Activated B cell treated with CpG ODN at 0.5 μM for 24 hours (primary cell): ENCODE measurements at regions not wholly inside any gene's neighbourhood (a gene's known extent, or its start where the extent isn't known, plus 50 kb on each side); places are given as distances from the start of the nearest gene placed in this dataset.
A peak's percentile ranks its signal among the peaks of the same experiment; 100 is the strongest.

ENCODE experiments used
- ATAC-seq: fragments of 200-7000 bp; cut with Tn5 transposase; one replicate; pipeline ENCODE4 v1.10.0; 2021; ENCODE audit warnings: low read depth, mild to moderate bottlenecking, moderate library complexity
- CTCF ChIA-PET: fragments of 350-600 bp; sonication (Branson Sonifier 250); formaldehyde crosslinking; loops from one replicate; lab custom pipeline; 2021; ENCODE audit warnings: antibody characterized with exemption; lab: Charles Lee
- POLR2A ChIA-PET: fragments of 350-600 bp; sonication (Branson Sonifier 250); formaldehyde crosslinking; loops from one replicate; lab custom pipeline; 2021; ENCODE audit warnings: antibody characterized with exemption; lab: Charles Lee
- DNase-seq: peaks from one replicate; pipeline ENCODE4 v3.0.0; 2022
- H3K27ac Mint-ChIP-seq: one replicate; pipeline ENCODE4 v1.8.0; 2020; ENCODE audit warnings: mixed read lengths
- H3K27me3 Mint-ChIP-seq: one replicate; pipeline ENCODE4 v1.8.0; 2021; ENCODE audit warnings: mixed read lengths
- H3K36me3 Mint-ChIP-seq: one replicate; pipeline ENCODE4 v1.8.0; 2021; ENCODE audit warnings: low read depth, mixed read lengths
- H3K4me1 Mint-ChIP-seq: one replicate; pipeline ENCODE4 v1.8.0; 2021; ENCODE audit warnings: mixed read lengths
- H3K4me3 Mint-ChIP-seq: one replicate; pipeline ENCODE4 v1.8.0; 2020; ENCODE audit warnings: mild to moderate bottlenecking, mixed read lengths
- H3K9me3 Mint-ChIP-seq: one replicate; pipeline ENCODE4 v1.8.0; 2020; ENCODE audit warnings: mixed read lengths
- intact Hi-C: fragments of 100-400 bp; cut with micrococcal nuclease; formaldehyde crosslinking; loops from one replicate; pipeline ENCODE4 v1.15.1; 2024
- TF ChIP-seq, protein P1 (sequence below): fragments of 200-600 bp; IDR thresholded peaks from one replicate; pipeline ENCODE4 v1.8.0; 2022; ENCODE audit warnings: antibody characterized with exemption, mild to moderate bottlenecking

DNA sequence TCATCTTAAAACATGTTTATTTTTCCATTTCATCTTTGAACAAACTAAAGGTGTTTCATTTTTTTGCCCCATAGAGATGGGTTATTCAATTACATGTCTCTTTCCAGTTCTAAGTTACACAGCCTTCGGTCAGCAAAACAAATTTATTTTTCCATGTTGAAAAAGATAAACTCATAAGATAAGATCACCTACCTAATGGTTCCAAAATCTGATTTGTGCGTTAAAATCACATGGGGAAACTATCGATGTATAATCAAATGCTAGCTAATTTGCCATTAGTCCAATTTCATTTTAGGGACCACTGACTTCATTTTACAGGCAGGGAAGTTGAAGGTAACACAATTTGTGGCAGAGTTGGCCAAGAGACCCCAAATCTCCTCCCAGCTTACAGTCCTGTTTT is 67.2 kb upstream of the ACSL1 start:
- TF ChIP-seq, protein P1, sequence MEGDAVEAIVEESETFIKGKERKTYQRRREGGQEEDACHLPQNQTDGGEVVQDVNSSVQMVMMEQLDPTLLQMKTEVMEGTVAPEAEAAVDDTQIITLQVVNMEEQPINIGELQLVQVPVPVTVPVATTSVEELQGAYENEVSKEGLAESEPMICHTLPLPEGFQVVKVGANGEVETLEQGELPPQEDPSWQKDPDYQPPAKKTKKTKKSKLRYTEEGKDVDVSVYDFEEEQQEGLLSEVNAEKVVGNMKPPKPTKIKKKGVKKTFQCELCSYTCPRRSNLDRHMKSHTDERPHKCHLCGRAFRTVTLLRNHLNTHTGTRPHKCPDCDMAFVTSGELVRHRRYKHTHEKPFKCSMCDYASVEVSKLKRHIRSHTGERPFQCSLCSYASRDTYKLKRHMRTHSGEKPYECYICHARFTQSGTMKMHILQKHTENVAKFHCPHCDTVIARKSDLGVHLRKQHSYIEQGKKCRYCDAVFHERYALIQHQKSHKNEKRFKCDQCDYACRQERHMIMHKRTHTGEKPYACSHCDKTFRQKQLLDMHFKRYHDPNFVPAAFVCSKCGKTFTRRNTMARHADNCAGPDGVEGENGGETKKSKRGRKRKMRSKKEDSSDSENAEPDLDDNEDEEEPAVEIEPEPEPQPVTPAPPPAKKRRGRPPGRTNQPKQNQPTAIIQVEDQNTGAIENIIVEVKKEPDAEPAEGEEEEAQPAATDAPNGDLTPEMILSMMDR, result no peak
- peaks cover 1% of the 10 kb centered on the region for H3K27me3 Mint-ChIP-seq
- H3K4me3 Mint-ChIP-seq, result no peak overlapping the region
- peaks cover 2% of the 10 kb centered on the region for H3K9me3 Mint-ChIP-seq
- no peaks in the 10 kb centered on the region for H3K36me3 Mint-ChIP-seq
- ChIA-PET CTCF (no interaction called here), POLR2A (interaction anchor here (1.7 kb wide), 1 partner anchor 67 kb away, joined by 6 read pairs; the partner anchor contains the start of gene ACSL1)
- H3K27ac Mint-ChIP-seq, result no peak overlapping the region
- ATAC-seq, result no peak
- H3K4me1 Mint-ChIP-seq, result peaks cover 48% of the 10 kb centered on the region
- intact Hi-C loops, result no loop called here
- no peak for DNase-seq

DNA sequence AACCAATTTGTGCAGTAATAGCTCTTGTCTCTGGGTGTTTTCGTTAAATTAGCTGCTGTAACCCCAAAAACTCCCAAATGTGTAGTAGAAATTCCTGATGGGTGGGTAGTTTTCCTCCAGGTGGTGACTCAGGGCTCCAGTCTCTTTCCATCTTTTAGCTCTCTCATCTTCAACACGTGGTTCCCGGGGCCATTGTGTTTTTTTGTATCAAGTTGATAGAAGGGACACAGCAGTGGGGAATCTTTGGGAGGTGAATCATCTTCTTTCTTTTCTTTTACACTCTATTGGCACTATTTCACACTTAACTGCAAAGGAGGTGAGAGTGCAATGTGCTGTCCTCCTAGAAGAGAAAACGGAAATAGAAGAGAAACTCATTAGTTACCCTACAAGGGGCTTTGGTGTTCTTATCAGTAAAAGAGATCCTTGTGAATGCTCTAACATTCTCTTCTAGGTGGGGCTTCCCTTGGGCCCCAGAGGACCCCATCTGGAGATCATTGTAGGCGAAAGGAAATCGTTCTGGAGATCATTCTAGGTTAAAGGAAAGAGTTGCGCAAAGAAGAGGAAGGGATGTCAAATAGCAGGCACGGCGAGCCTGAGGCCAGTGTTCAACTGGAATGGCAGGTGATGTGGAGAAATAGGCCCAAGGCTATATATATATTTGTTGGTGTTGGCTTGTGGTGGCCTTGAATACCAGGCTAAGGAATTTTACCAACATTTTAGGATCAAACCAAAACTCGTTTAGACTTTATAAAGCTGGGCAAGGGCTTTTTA is 68.2 kb upstream of the ACSL1 start:
- Mint-ChIP-seq H3K9me3 (peaks cover 2% of the 10 kb centered on the region), H3K27ac (no peak overlapping the region), H3K4me3 (no peak overlapping the region), H3K4me1 (peaks cover 49% of the 10 kb centered on the region), H3K36me3 (no peaks in the 10 kb centered on the region), H3K27me3 (peaks cover 9% of the 10 kb centered on the region)
- DNase-seq (no peak), ATAC-seq (no peak)
- TF ChIP-seq, protein P1, result no peak
- POLR2A ChIA-PET, result interaction anchor here (0.6 to 1.7 kb wide), 3 partner anchors 67 to 506 kb away, joined by 3 to 6 read pairs (median 6); partner anchors contain the start of gene ACSL1
- intact Hi-C loops, result no loop called here
- CTCF ChIA-PET, result no interaction called here

DNA sequence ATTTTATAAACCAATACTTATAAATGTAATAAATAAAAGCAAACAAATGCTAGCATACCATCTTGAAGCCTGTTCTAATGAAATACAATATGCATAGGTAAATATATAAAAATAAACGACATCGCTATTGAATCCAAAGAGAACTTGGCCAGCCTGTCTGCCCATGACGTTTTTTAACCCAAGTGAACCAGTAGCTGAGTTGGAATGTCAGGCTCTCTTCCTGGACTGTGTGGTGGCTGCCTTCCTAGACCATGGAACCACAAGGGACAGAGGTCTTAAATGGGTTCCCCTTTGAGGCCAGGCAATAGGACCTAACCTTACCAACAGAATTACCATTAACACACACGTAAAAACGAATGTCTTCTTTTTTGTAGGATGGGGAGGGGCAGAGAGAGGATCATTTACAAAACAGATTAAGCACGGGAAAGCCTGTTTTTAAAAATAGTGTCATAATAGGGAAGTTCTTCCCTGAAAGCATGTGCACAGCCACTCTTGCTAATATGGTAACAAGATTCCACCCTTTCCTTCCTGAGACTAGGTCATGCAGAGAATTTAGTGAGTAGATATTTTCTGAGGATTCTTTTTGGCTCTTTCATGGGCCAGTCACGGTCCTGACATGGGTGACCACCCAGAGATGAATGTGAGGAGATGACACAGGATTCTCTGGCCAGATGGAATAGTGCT is 69.4 kb upstream of the ACSL1 start:
- CTCF ChIA-PET, result no interaction called here
- POLR2A ChIA-PET, result interaction anchor here (0.7 kb wide), 1 partner anchor 507 kb away, joined by 6 read pairs; no protein-coding TSS in a partner anchor
- Mint-ChIP-seq H3K36me3 (no peaks in the 10 kb centered on the region), H3K9me3 (peaks cover 2% of the 10 kb centered on the region), H3K4me1 (peaks cover 51% of the 10 kb centered on the region), H3K4me3 (no peak overlapping the region), H3K27me3 (peaks cover 9% of the 10 kb centered on the region), H3K27ac (no peak overlapping the region)
- ATAC-seq, result no peak
- TF ChIP-seq, protein P1, result no peak
- DNase-seq, result no peak
- intact Hi-C loops, result no loop called here

DNA sequence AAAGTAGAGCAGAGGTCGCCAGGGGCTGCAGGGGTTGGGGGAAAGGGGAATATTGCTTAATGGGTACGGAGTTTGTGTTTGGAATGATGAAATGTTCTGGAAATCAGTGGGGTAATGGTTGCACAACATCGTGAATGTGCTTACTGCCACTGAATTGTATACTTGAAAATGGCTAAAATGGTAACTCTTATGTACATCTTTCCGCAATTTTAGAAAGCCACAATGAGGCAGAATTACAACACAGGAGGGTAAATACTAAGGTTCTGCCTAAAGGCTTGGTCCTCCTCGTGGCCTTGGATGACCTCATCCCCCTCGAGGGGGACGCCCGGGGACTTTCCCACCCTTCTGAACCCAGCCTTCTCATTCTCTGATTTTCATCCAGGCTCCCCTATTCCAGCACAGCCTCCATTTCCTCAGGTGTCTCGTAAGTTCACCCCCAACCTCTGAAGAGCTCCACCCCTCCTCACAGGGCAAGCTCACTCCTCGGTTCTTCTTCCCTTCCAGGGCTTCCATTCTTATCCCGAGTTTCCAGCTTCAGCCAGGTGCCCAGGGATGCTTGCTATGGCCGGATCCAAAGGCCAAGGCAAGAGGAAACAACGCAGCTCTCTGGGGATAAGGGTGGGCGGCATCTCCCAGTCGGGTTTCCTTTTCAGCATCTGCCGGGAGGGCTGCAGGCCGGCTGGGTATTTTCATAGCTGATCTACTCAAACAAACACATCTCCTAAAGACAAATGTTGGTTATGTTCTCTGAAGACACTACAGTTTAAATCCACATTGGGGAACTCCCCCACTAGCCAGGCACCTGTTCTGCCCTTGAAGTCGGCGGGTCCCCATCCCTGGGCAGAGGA is 71.3 kb upstream of the ACSL1 start:
- TF ChIP-seq, protein P1, result no peak
- Mint-ChIP-seq H3K27me3 (peaks cover 9% of the 10 kb centered on the region), H3K27ac (peak overlapping the region; percentile 80), H3K4me1 (peaks cover 45% of the 10 kb centered on the region), H3K4me3 (peak overlapping the region; percentile 78), H3K9me3 (peaks cover 2% of the 10 kb centered on the region), H3K36me3 (no peaks in the 10 kb centered on the region)
- intact Hi-C loops, result loop anchor here (1.0 to 2.0 kb wide), 4 partner anchors 35 to 70 kb away; no protein-coding TSS in a partner anchor
- CTCF ChIA-PET, result interaction anchor here (1.2 to 1.8 kb wide), 2 partner anchors 7 to 152 kb away, joined by 3 to 4 read pairs; no protein-coding TSS in a partner anchor
- DNase-seq (peak; percentile 38), ATAC-seq (peak; percentile 84)
- POLR2A ChIA-PET, result interaction anchor here (0.6 to 1.9 kb wide), 11 partner anchors 41 to 629 kb away, joined by 3 to 15 read pairs (median 4); partner anchors contain the start of genes ACSL1 and CENPU
